T-helper 1 cell treated with Interleukin-12 subunit alpha and Interleukin-12 subunit beta and Interleukin-4 antibody, amounts not matched to agents 30 ng/mL and 1 ng/mL, for 36 hours (primary cell): ENCODE measurements at regions not wholly inside any gene's neighbourhood (a gene's known extent, or its start where the extent isn't known, plus 50 kb on each side); places are given as distances from the start of the nearest gene placed in this dataset.

Experiments used
- intact Hi-C: fragments of 100-400 bp; cut with micrococcal nuclease; formaldehyde crosslinking; loops from one replicate; pipeline ENCODE4 v1.15.1; 2024

- intact Hi-C loops = no loop called here
Observed at GRCh38 chr9:117548556-117548955, 133.7 kb upstream of the ASTN2 start.

- intact Hi-C loops = no loop called here
Observed at GRCh38 chr9:117547904-117548303, 133.0 kb upstream of the ASTN2 start.

GRCh38 chr9:117546894-117547678, 132.2 kb upstream of the ASTN2 start:
- intact Hi-C loops = no loop called here

- intact Hi-C loops = no loop called here
Observed at GRCh38 chr9:117545846-117546245, 131.0 kb upstream of the ASTN2 start.

GRCh38 chr9:117543089-117543488, 128.2 kb upstream of the ASTN2 start:
- intact Hi-C loops = no loop called here

- intact Hi-C loops = no loop called here
Observed at GRCh38 chr9:117542021-117542420, 127.2 kb upstream of the ASTN2 start.

GRCh38 chr9:117541181-117541580, 126.3 kb upstream of the ASTN2 start:
- intact Hi-C loops = no loop called here

GRCh38 chr9:117535973-117536372, 121.1 kb upstream of the ASTN2 start:
- intact Hi-C loops = no loop called here

GRCh38 chr9:117535434-117535833, 120.6 kb upstream of the ASTN2 start:
- intact Hi-C loops = no loop called here

GRCh38 chr9:117528225-117528624, 113.4 kb upstream of the ASTN2 start:
- intact Hi-C loops = no loop called here

- intact Hi-C loops = no loop called here
Observed at GRCh38 chr9:117526674-117527073, 111.8 kb upstream of the ASTN2 start.

- intact Hi-C loops = no loop called here
Observed at GRCh38 chr9:117523531-117524153, 108.8 kb upstream of the ASTN2 start.

GRCh38 chr9:117521293-117521692, 106.4 kb upstream of the ASTN2 start:
- intact Hi-C loops = no loop called here

- intact Hi-C loops = no loop called here
Observed at GRCh38 chr9:117516676-117517632, 102.1 kb upstream of the ASTN2 start.

GRCh38 chr9:117511852-117512481, 97.1 kb upstream of the ASTN2 start:
- intact Hi-C loops = no loop called here

- intact Hi-C loops = no loop called here
Observed at GRCh38 chr9:117496307-117496706, 81.5 kb upstream of the ASTN2 start.

GRCh38 chr9:117494401-117495090, 79.7 kb upstream of the ASTN2 start:
- intact Hi-C loops = no loop called here

- intact Hi-C loops = no loop called here
Observed at GRCh38 chr9:117492476-117492875, 77.6 kb upstream of the ASTN2 start.

- intact Hi-C loops = no loop called here
Observed at GRCh38 chr9:117491491-117491890, 76.6 kb upstream of the ASTN2 start.

GRCh38 chr9:117490199-117490598, 75.3 kb upstream of the ASTN2 start:
- intact Hi-C loops = no loop called here

GRCh38 chr9:117488659-117489058, 73.8 kb upstream of the ASTN2 start:
- intact Hi-C loops = no loop called here
